ENCODE measurements at regions not wholly inside any gene's neighbourhood (a gene's known extent, or its start where the extent isn't known, plus 50 kb on each side); places are given as distances from the start of the nearest gene placed in this dataset.

- TF ChIP-seq CTCF (IDR thresholded peaks at IDR 0.05; ENCODE audit: low read length), result no peak
- no peak for TF ChIP-seq EZH2 (optimal IDR thresholded peaks at IDR 0.05; ENCODE audit: low read depth, low read length)
Measured at GRCh38 chr9:115328677-115329076, 210.7 kb upstream of the TNC start.
